RPMI8226 (cell line): ENCODE measurements at regions not wholly inside any gene's neighbourhood (a gene's known extent, or its start where the extent isn't known, plus 50 kb on each side); places are given as distances from the start of the nearest gene placed in this dataset.

Experiments
- DNase-seq: peaks from one replicate; pipeline ENCODE4 v3.0.0-alpha.2; 2015

GRCh38 chr7:138258197-138258559 is 181.9 kb downstream of the AKR1D1 start:
- no peak for DNase-seq

- DNase-seq = no peak
Observed at GRCh38 chr7:138259675-138260074, 183.4 kb downstream of the AKR1D1 start.

- DNase-seq = no peak
Observed at GRCh38 chr7:138267934-138268333, 191.7 kb downstream of the AKR1D1 start.

- no peak for DNase-seq
Observed at GRCh38 chr7:138276891-138277290, 183.2 kb upstream of the TRIM24 start.

GRCh38 chr7:138278601-138279000 is 181.5 kb upstream of the TRIM24 start:
- DNase-seq = no peak

GRCh38 chr7:138282997-138283396 is 177.1 kb upstream of the TRIM24 start:
- no peak for DNase-seq

- no peak for DNase-seq
Observed at GRCh38 chr7:138285129-138285528, 174.9 kb upstream of the TRIM24 start.

- DNase-seq = no peak
Observed at GRCh38 chr7:138286846-138287245, 173.2 kb upstream of the TRIM24 start.

GRCh38 chr7:138287549-138287948 is 172.5 kb upstream of the TRIM24 start:
- DNase-seq = no peak

GRCh38 chr7:138289082-138289481 is 171.0 kb upstream of the TRIM24 start:
- DNase-seq = no peak

- no peak for DNase-seq
Observed at GRCh38 chr7:138289864-138290263, 170.2 kb upstream of the TRIM24 start.

- no peak for DNase-seq
Observed at GRCh38 chr7:138292951-138293350, 167.1 kb upstream of the TRIM24 start.

- DNase-seq = no peak
Observed at GRCh38 chr7:138295049-138295637, 164.9 kb upstream of the TRIM24 start.

- DNase-seq = no peak
Observed at GRCh38 chr7:138297526-138297925, 162.5 kb upstream of the TRIM24 start.

- no peak for DNase-seq
Observed at GRCh38 chr7:138299066-138299465, 161.0 kb upstream of the TRIM24 start.

- DNase-seq = no peak
Observed at GRCh38 chr7:138303230-138304070, 156.6 kb upstream of the TRIM24 start.

- no peak for DNase-seq
Observed at GRCh38 chr7:138304071-138304320, 156.1 kb upstream of the TRIM24 start.

- no peak for DNase-seq
Observed at GRCh38 chr7:138307633-138308032, 152.4 kb upstream of the TRIM24 start.

GRCh38 chr7:138308136-138308535 is 151.9 kb upstream of the TRIM24 start:
- no peak for DNase-seq

- no peak for DNase-seq
Observed at GRCh38 chr7:138309186-138309585, 150.9 kb upstream of the TRIM24 start.

GRCh38 chr7:138313829-138314178 is 146.3 kb upstream of the TRIM24 start:
- DNase-seq = no peak

- DNase-seq = no peak
Observed at GRCh38 chr7:138316421-138317043, 143.5 kb upstream of the TRIM24 start.

GRCh38 chr7:138317044-138317596 is 142.9 kb upstream of the TRIM24 start:
- no peak for DNase-seq

GRCh38 chr7:138324941-138325340 is 135.1 kb upstream of the TRIM24 start:
- DNase-seq = no peak
